Panc1 (cell line): ENCODE measurements at regions not wholly inside any gene's neighbourhood (a gene's known extent, or its start where the extent isn't known, plus 50 kb on each side); places are given as distances from the start of the nearest gene placed in this dataset.
"Not testable (repeated sequence)": the region's sequence is repeated elsewhere in the genome, so short reads cannot be mapped to it uniquely, and the experiment has no call there.

Source experiments
- CTCF ChIP-seq: fragments of 450-650 bp; IDR thresholded peaks from 2 replicates; pipeline ENCODE4 v1.5.1; 2017; ENCODE audit warnings: mild to moderate bottlenecking
- POLR2AphosphoS5 ChIP-seq: IDR thresholded peaks from 2 replicates; pipeline ENCODE4 v1.6.1; 2012; ENCODE audit warnings: mild to moderate bottlenecking, low read depth, low read length, moderate library complexity

- TF ChIP-seq CTCF, POLR2AphosphoS5: not testable (repeated sequence)
These were observed 109.7 kb upstream of the ZNG1E start for GRCh38 chr9:65566018-65566417.
